GM21367 (cell line): ENCODE measurements at regions not wholly inside any gene's neighbourhood (a gene's known extent, or its start where the extent isn't known, plus 50 kb on each side); places are given as distances from the start of the nearest gene placed in this dataset.

Source experiments
- ATAC-seq: cut with Tn5 transposase; IDR thresholded peaks from one replicate; pipeline ENCODE4 v1.9.1; 2021; ENCODE audit not compliant: unreplicated experiment

GRCh38 chr2:53452400-53452799, 315.2 kb upstream of the CHAC2 start:
- no peak for ATAC-seq

DNA sequence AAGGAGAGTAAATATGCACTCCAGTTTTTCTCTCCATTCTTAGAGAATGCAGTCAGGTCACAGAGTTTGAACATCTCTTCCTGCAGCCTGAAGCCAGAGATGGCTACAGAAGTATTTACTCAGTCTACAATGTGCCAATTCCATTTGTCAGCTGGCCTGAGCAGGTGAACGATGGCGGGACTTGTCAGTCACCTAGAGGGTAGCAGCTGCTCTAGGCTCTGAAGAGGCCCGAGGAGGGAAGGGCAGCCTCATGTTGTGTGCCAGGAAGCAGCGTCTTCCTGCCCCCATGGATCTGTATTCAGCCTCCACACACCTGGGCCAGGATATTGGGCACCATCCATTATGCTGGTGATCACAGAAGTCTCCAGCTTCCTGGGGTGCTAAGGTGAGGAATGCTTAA, 316.7 kb upstream of the CHAC2 start:
- no peak for ATAC-seq

DNA sequence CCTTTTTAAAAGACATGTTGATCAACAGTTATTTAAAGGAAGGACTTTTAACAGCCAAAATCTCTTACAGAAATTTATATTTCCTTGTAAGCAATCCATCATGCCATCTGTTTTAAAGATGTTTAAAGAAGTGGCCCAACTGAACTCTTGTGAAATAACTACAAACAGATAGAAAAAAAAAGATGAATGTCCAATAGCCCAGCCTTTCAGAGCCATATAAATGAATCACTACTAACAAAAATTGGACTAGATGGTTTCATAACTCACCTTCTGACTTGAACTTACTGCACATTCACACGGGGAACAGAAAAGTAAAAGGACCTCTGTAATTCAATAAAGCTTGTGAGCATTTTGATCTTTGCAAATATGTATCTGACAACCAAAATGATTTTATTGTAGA, 319.0 kb upstream of the CHAC2 start:
- ATAC-seq = no peak

- no peak for ATAC-seq
Observed at GRCh38 chr2:53448086-53448485, 319.5 kb upstream of the CHAC2 start.

GRCh38 chr2:53445383-53446070, 322.1 kb upstream of the CHAC2 start:
- ATAC-seq = peak; percentile 36

DNA sequence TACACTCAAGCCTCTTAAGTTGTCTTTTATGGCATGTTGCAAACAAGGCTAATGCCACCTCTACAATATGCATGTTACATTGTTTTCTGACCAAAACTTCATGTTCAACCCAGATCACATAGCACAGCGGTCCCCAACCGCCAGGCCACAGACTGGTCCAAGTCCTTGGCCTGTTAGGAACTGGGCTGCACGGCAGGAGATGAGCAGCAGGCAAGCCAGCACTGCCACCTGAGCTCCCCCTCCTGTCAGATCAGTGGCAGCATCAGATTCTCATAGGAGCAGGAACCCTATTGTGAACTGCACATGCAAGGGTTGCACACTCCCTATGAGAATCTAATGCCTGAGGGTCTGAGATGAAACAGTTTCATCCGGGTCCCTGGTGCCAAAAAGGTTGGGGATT, 324.8 kb upstream of the CHAC2 start:
- no peak for ATAC-seq

- no peak for ATAC-seq
Observed at GRCh38 chr2:53442093-53442492, 325.5 kb upstream of the CHAC2 start.

- no peak for ATAC-seq
Observed at GRCh38 chr2:53438692-53439091, 328.9 kb upstream of the CHAC2 start.

GRCh38 chr2:53438100-53438499, 329.5 kb upstream of the CHAC2 start:
- ATAC-seq = no peak

DNA sequence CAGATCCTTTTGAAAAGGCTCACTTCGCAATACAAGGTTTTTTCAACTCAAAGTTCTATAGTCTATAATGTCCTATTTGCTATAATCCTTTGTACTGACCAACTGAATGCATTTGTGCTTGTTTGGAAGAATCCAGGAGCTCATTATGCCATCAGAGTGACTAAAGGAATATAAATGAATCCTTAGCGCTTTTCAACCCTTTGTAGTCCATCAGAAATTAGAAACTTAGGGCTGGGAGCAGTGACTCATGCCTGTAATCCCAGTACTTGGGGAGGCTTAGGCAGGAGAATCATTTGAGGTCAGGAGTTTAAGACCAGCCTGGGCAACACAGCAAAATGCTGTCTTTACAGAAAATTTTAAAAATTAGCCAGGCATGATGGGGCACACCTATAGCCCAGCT, 330.2 kb upstream of the CHAC2 start:
- ATAC-seq = no peak

- ATAC-seq = no peak
Observed at GRCh38 chr2:53436882-53437281, 330.7 kb upstream of the CHAC2 start.

DNA sequence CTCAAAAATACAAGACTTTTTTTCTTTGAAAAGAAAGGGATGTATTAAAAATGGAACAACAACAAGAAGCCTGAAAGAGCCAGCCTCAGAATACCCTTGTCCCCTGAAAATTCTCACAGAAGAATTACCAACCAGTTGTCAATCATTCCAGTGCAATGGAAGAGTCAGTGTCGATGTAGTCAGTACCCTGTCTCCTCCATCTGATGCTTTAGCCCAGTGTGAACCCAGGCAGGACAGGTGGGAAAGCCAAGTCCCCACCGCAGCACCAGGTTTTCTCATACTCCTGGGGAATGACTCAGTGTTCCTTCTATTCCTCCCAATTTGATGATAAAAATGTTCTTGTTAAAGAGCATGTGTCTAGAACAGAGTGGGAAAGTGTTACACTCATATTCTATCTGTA, 332.0 kb upstream of the CHAC2 start:
- ATAC-seq = no peak

DNA sequence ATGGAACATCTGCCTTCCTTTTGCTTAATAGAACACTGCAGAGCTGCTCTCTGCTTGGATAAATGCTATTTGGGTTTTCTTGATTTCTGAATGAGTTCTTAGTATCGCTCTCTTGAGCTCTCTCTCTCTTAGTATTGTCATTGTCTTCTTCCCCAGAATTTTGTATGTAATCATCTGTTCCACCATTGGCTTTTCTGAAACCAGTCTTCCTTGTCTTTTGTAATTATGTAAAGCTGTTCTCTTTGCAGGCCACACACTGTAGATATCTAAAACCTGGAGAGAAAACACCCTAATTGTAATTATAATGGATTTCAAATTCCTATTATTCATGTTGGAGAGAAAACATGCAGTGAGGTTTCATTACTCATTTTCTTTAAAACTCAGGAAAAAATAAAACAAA, 333.1 kb upstream of the CHAC2 start:
- no peak for ATAC-seq

DNA sequence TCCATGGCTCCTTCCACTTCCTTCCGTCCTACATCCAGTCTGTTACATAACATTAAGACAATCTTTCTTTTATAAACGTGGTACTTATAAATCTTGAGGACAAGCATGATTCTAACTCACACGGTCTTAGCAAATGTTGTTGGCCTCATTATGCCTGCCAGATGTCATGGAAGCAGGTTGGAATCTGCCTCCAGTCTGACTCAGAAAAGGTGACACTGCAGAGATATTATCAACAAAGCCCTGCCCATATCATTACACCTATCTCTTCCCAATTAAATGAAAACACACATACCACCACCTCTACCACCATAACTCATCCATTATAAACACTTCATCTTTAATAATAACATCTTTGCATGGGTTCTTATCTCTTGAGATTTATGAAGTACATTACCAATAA, 334.7 kb upstream of the CHAC2 start:
- no peak for ATAC-seq

DNA sequence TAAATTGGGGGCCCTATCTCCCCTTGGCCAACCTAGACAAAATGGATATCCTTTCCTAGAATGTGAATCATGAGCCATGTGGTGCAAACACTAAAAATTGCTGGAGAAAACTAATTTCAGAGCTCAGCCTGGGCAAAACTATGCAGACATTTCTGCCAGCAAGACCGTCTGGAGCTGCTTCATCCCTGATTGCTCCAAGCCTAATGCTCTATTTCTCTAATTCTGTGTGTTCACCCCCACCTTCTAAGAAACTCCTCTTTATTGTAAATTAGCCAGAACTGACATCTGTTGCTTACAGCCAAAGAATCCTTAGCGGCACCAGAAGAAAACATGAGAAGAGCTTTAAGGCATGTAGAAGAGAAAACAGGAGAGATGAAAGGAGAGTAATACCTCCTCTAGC, 337.7 kb upstream of the CHAC2 start:
- no peak for ATAC-seq

DNA sequence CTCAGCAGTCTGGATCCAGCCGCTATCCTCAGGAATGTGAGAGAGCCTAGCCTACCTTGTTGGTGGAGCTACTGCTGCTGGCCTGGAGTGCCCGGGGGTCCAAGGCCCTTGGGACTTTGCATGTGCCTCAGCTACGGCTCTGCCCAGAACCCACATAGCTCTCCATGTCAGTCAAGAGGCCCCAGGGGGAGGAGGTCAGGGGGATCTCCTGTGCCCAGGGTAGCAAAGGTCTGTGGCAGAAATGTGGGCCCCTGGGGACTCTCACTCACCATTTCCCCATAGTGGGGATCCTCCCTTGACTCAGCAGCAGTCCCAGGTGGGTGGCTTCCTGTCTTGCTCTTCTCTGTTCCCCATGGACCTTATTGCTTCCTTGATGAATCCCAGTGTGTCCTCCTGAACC, 342.7 kb upstream of the CHAC2 start:
- peak; percentile 60 for ATAC-seq

GRCh38 chr2:53423465-53423864, 344.1 kb upstream of the CHAC2 start:
- ATAC-seq = no peak

DNA sequence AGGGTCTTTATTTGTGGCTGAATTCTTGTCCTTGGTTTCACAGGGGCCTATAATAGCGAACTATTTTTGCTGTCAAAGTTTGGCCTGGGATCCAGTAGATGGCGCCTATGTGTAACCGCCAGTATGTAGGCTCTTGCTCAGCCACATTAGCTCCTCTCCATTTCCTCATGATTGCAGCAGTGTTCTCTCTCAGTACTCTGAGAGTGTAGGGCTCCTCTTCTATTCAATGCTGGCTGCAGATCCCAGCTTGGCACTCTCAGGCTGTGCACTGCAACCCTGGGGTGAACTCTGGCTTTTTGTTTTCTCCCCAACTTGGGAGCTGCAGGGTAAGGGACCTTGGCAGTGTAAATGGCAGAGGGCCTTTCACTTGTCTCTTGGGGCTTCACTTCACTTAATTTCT, 344.6 kb upstream of the CHAC2 start:
- ATAC-seq = peak; percentile 76

GRCh38 chr2:53417385-53417784, 350.2 kb upstream of the CHAC2 start:
- no peak for ATAC-seq

DNA sequence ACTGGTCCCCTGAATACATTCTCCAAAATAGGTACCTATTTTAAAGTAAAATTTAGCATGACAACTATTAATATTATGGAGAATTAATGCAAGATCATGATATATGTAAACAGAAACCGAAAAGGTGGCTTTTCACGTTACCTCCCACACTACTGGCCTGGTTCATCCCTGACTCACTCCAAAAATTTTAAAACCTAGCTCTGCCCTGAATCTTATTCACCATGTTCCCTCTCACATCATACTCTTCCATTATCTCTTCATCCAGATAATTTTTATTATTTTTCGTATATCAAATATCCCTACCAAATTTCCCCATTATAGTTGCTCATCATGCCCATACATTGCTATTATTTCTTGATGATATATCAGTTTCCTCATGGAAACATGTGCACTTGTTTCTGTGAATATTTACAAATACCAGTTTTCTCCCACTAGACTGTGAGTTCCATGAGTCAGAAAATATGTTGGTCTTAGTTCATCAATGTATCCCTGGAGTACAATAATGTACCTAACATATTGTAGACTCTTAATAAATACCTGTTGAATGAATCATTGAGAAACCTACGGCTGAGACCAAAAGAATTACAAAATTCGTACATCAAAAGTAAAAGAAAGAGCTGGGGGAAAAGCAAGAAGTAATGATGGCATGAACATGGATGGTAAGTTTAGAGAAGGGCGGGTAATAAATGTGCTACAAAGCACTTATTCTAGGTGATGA, 360.1 kb upstream of the CHAC2 start:
- ATAC-seq = no peak

- peak; percentile 72 for ATAC-seq
Observed at GRCh38 chr2:53403792-53404413, 363.7 kb upstream of the CHAC2 start.

DNA sequence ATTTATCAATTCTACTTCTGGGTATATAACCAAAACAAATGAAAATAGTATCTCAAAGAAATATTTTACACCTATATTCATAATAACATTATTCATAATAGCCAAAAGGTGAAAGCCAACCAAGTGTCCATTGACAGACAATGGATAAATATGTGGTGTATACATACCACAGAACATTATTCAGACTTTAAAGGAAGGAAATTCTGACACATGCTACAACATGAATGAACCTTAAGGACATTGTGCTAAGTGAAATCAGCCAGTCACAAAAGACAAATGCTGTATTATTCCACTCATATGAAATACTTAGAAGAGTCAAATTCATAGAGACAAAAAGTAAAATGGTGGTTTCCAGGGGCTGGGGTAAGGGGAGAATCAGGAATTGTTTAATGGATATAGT, 370.5 kb upstream of the CHAC2 start:
- no peak for ATAC-seq
